ENCODE measurements at regions not wholly inside any gene's neighbourhood (a gene's known extent, or its start where the extent isn't known, plus 50 kb on each side); places are given as distances from the start of the nearest gene placed in this dataset.

GRCh38 chr13:111949311-111949710 is 117.6 kb upstream of the SOX1 start:
- intact Hi-C loops (cut with DNase I) = no loop called here
- Histone ChIP-seq H3K9me3 (peaks cover 0 to 30% of the 10 kb centered on the region in 2 donors), H3K27me3 (peaks cover 0 to 29% of the 10 kb centered on the region in 2 donors), H3K4me1 (no peaks in the 10 kb centered on the region), H3K36me3 (no peaks in the 10 kb centered on the region), H3K4me3 (no peak overlapping the region), H3K27ac (no peak overlapping the region)
- DNase-seq = no peak
- ATAC-seq = no peak
- no peak for TF ChIP-seq CTCF (IDR thresholded peaks at IDR 0.05)

GRCh38 chr13:111950697-111951096 is 116.3 kb upstream of the SOX1 start:
- H3K4me3 ChIP-seq = no peak overlapping the region
- H3K27ac ChIP-seq = no peak overlapping the region
- intact Hi-C loops (cut with DNase I) = no loop called here
- no peak for TF ChIP-seq CTCF (IDR thresholded peaks at IDR 0.05)
- no peak for ATAC-seq
- DNase-seq = no peak
- H3K4me1 ChIP-seq = no peaks in the 10 kb centered on the region
- H3K27me3 ChIP-seq = peaks cover 0 to 37% of the 10 kb centered on the region in 2 donors
- peaks cover 0 to 30% of the 10 kb centered on the region in 2 donors for H3K9me3 ChIP-seq
- H3K36me3 ChIP-seq = no peaks in the 10 kb centered on the region

DNA sequence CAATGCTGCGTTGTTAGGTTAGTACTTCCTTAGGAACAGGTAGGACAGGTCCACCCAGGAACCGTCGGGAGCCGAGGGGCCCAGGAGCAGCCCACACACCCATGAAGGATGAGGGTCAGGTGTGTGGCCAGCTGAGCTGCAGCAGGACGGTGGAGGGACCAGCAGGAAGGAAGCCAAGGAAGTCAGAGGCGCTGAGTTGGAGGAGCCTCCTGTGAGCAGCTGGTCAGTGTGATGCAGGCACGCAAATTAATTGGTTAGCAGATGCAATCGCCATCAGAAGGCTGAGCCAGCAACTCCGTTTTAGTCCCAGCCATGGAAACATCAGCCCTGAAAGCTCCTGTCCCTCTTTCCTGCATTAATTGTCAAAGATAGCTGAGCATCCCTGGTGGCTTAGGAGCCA is 114.9 kb upstream of the SOX1 start:
- TF ChIP-seq CTCF (IDR thresholded peaks at IDR 0.05) = no peak
- no peaks in the 10 kb centered on the region for H3K36me3 ChIP-seq
- DNase-seq (peak in 1 of 4 donors; percentile 50), ATAC-seq (no peak)
- H3K9me3 ChIP-seq = peaks cover 0 to 30% of the 10 kb centered on the region in 2 donors
- H3K27ac ChIP-seq = no peak overlapping the region
- intact Hi-C loops (cut with DNase I) = no loop called here
- H3K4me1 ChIP-seq = no peaks in the 10 kb centered on the region
- no peak overlapping the region for H3K4me3 ChIP-seq
- peaks cover 0 to 41% of the 10 kb centered on the region in 2 donors for H3K27me3 ChIP-seq

- ATAC-seq (no peak), DNase-seq (peak in 1 of 4 donors; percentile 32)
- Histone ChIP-seq H3K27ac (no peak overlapping the region), H3K27me3 (peaks cover 0 to 41% of the 10 kb centered on the region in 2 donors), H3K36me3 (no peaks in the 10 kb centered on the region), H3K9me3 (peaks cover 0 to 30% of the 10 kb centered on the region in 2 donors), H3K4me3 (no peak overlapping the region), H3K4me1 (no peaks in the 10 kb centered on the region)
- no peak for TF ChIP-seq CTCF (IDR thresholded peaks at IDR 0.05)
- intact Hi-C loops (cut with DNase I) = no loop called here
Observed at GRCh38 chr13:111952814-111953213, 114.1 kb upstream of the SOX1 start.

- no peak overlapping the region for H3K27ac ChIP-seq
- H3K27me3 ChIP-seq = peaks cover 0 to 34% of the 10 kb centered on the region in 2 donors
- TF ChIP-seq CTCF (IDR thresholded peaks at IDR 0.05) = no peak
- intact Hi-C loops (cut with DNase I) = no loop called here
- no peak overlapping the region for H3K4me3 ChIP-seq
- H3K9me3 ChIP-seq = peaks cover 0 to 30% of the 10 kb centered on the region in 2 donors
- no peaks in the 10 kb centered on the region for H3K36me3 ChIP-seq
- DNase-seq (peak in 1 of 4 donors; percentile 49), ATAC-seq (no peak)
- no peaks in the 10 kb centered on the region for H3K4me1 ChIP-seq
Observed at GRCh38 chr13:111953546-111954178, 113.3 kb upstream of the SOX1 start.
